ENCODE measurements at regions not wholly inside any gene's neighbourhood (a gene's known extent, or its start where the extent isn't known, plus 50 kb on each side); places are given as distances from the start of the nearest gene placed in this dataset.
"Not testable (repeated sequence)": the region's sequence is repeated elsewhere in the genome, so short reads cannot be mapped to it uniquely, and the experiment has no call there.

GRCh38 chrX:110519501-110519900, 160.9 kb downstream of the RTL9 start:
- DNase-seq (ENCODE audit: low spot score) = no peak

- no peak for DNase-seq (ENCODE audit: low spot score)
These were observed 161.3 kb downstream of the RTL9 start for GRCh38 chrX:110519906-110520452.

- not testable (repeated sequence) for DNase-seq (ENCODE audit: low spot score)
These were observed 162.0 kb downstream of the RTL9 start for GRCh38 chrX:110520652-110521051.

- DNase-seq (ENCODE audit: low spot score) = no peak
These were observed 173.4 kb downstream of the RTL9 start for GRCh38 chrX:110531873-110532580.

GRCh38 chrX:110532581-110532931, 173.9 kb downstream of the RTL9 start:
- no peak for DNase-seq (ENCODE audit: low spot score)

- DNase-seq (ENCODE audit: low spot score) = no peak
These were observed 178.2 kb downstream of the RTL9 start for GRCh38 chrX:110536816-110537215.

- no peak for DNase-seq (ENCODE audit: low spot score)
These were observed 182.6 kb downstream of the RTL9 start for GRCh38 chrX:110541266-110541665.

- not testable (repeated sequence) for DNase-seq (ENCODE audit: low spot score)
These were observed 192.2 kb downstream of the RTL9 start for GRCh38 chrX:110550854-110551253.

- DNase-seq (ENCODE audit: low spot score) = no peak
These were observed 199.2 kb downstream of the RTL9 start for GRCh38 chrX:110557864-110558263.

GRCh38 chrX:110558406-110558805, 199.8 kb downstream of the RTL9 start:
- DNase-seq (ENCODE audit: low spot score) = no peak

- no peak for DNase-seq (ENCODE audit: low spot score)
These were observed 202.4 kb downstream of the RTL9 start for GRCh38 chrX:110561034-110561433.

GRCh38 chrX:110563282-110563681, 204.6 kb downstream of the RTL9 start:
- DNase-seq (ENCODE audit: low spot score) = no peak

GRCh38 chrX:110568441-110568840, 209.8 kb downstream of the RTL9 start:
- DNase-seq (ENCODE audit: low spot score) = no peak

GRCh38 chrX:110569506-110569905, 210.9 kb downstream of the RTL9 start:
- no peak for DNase-seq (ENCODE audit: low spot score)

- no peak for DNase-seq (ENCODE audit: low spot score)
These were observed 217.3 kb downstream of the CHRDL1 start for GRCh38 chrX:110578270-110578669.

- DNase-seq (ENCODE audit: low spot score) = no peak
These were observed 211.5 kb downstream of the CHRDL1 start for GRCh38 chrX:110584083-110584482.

- no peak for DNase-seq (ENCODE audit: low spot score)
These were observed 207.5 kb downstream of the CHRDL1 start for GRCh38 chrX:110588164-110588563.

- no peak for DNase-seq (ENCODE audit: low spot score)
These were observed 206.8 kb downstream of the CHRDL1 start for GRCh38 chrX:110588853-110589252.

- no peak for DNase-seq (ENCODE audit: low spot score)
These were observed 194.8 kb downstream of the CHRDL1 start for GRCh38 chrX:110600745-110601310.

- DNase-seq (ENCODE audit: low spot score) = no peak
These were observed 181.0 kb downstream of the CHRDL1 start for GRCh38 chrX:110614596-110614995.
